Coronary artery (tissue), 2 donors: ENCODE measurements at regions not wholly inside any gene's neighbourhood (a gene's known extent, or its start where the extent isn't known, plus 50 kb on each side); places are given as distances from the start of the nearest gene placed in this dataset.

Experiments used
- DNase-seq: peaks from one replicate; pipeline ENCODE4 v3.0.0-alpha.2; 2017; ENCODE audit warnings: low spot score
- H3K27ac ChIP-seq, 2 donors: fragments of 200-600 bp; sonication (generic); one replicate each; pipeline ENCODE4 v1.5.1; 2016 to 2019
- H3K4me3 ChIP-seq: fragments of 200-600 bp; sonication (generic); 2 replicates; pipeline ENCODE4 v1.5.1; 2016; ENCODE audit warnings: mild to moderate bottlenecking, moderate library complexity
- CTCF ChIP-seq: fragments of 200-600 bp; sonication (generic); IDR thresholded peaks from one replicate; pipeline ENCODE4 v1.5.1; 2019; ENCODE audit warnings: antibody characterized with exemption

- no peak for DNase-seq
- Histone ChIP-seq H3K27ac (no peak overlapping the region), H3K4me3 (no peak overlapping the region)
- TF ChIP-seq CTCF = no peak
These were observed 882.7 kb downstream of the TLE1 start for GRCh38 chr9:80806671-80807070.

- no peak for DNase-seq
- no peak for TF ChIP-seq CTCF
These were observed 884.5 kb downstream of the TLE1 start for GRCh38 chr9:80804873-80805272.

GRCh38 chr9:80797831-80798688 lies 891.3 kb downstream of the TLE1 start:
- H3K4me3 ChIP-seq = no peak overlapping the region
- no peak for TF ChIP-seq CTCF
- DNase-seq = no peak
- H3K27ac ChIP-seq = no peak overlapping the region

More at GRCh38 chr9:80804873-80805272, 884.5 kb downstream of the TLE1 start:
- Histone ChIP-seq H3K27ac (no peak overlapping the region), H3K4me3 (no peak overlapping the region)

- no peak overlapping the region for H3K4me3 ChIP-seq
- H3K27ac ChIP-seq = no peak overlapping the region
- TF ChIP-seq CTCF = no peak
- no peak for DNase-seq
These were observed 892.1 kb downstream of the TLE1 start for GRCh38 chr9:80797101-80797829.

- DNase-seq = no peak
- no peak overlapping the region for H3K4me3 ChIP-seq
- no peak for TF ChIP-seq CTCF
- no peak overlapping the region for H3K27ac ChIP-seq
These were observed 892.7 kb downstream of the TLE1 start for GRCh38 chr9:80796632-80797031.

- no peak overlapping the region for H3K4me3 ChIP-seq
- TF ChIP-seq CTCF = no peak
- H3K27ac ChIP-seq = no peak overlapping the region
These were observed 895.1 kb downstream of the TLE1 start for GRCh38 chr9:80794197-80794596.

More at GRCh38 chr9:80794197-80794596, 895.1 kb downstream of the TLE1 start:
- DNase-seq = no peak
